WTC11 (cell line): ENCODE measurements at regions not wholly inside any gene's neighbourhood (a gene's known extent, or its start where the extent isn't known, plus 50 kb on each side); places are given as distances from the start of the nearest gene placed in this dataset.
A peak's percentile ranks its signal among the peaks of the same experiment; 100 is the strongest.

Experiments
- ATAC-seq: fragments of 200-7000 bp; cut with Tn5 transposase; 2 replicates; pipeline ENCODE4 v1.10.0; 2021; ENCODE audit warnings: mild to moderate bottlenecking, moderate library complexity
- CTCF ChIA-PET: fragments of 300-600 bp; sonication (Branson Sonifier 250); formaldehyde crosslinking; loops from one replicate; lab custom pipeline; 2021; ENCODE audit warnings: antibody characterized with exemption; lab: Charles Lee
- POLR2A ChIA-PET: fragments of 350-600 bp; sonication (Branson Sonifier 250); formaldehyde crosslinking; loops from one replicate; lab custom pipeline; 2021; ENCODE audit warnings: antibody characterized with exemption; lab: Charles Lee
- DNase-seq: peaks from one replicate; pipeline ENCODE4 v3.0.0; 2021; ENCODE audit warnings: low spot score
- H3K27ac Mint-ChIP-seq: 2 replicates; pipeline ENCODE4 v1.8.0; 2021; ENCODE audit warnings: mixed read lengths
- H3K27me3 Mint-ChIP-seq: 2 replicates; pipeline ENCODE4 v1.8.0; 2021; ENCODE audit warnings: low read depth, mild to moderate bottlenecking, moderate library complexity, mixed read lengths
- H3K36me3 Mint-ChIP-seq: 2 replicates; pipeline ENCODE4 v1.8.0; 2021; ENCODE audit warnings: mixed read lengths
- H3K4me1 Mint-ChIP-seq: 2 replicates; pipeline ENCODE4 v1.8.0; 2022; ENCODE audit warnings: mixed read lengths
- H3K4me3 Mint-ChIP-seq: 2 replicates; pipeline ENCODE4 v1.8.0; 2021; ENCODE audit warnings: mild to moderate bottlenecking, moderate library complexity, mixed read lengths
- H3K9me3 Mint-ChIP-seq: 2 replicates; pipeline ENCODE4 v1.8.0; 2021; ENCODE audit warnings: mixed read lengths
- ATF6 ChIP-seq: sonication (generic); formaldehyde crosslinking; IDR thresholded peaks from 2 replicates; pipeline ENCODE4 v1.8.1; 2023; ENCODE audit warnings: mild to moderate bottlenecking, missing genetic modification reagents
- CTCF ChIP-seq: fragments of 200-600 bp; IDR thresholded peaks from 2 replicates; pipeline ENCODE4 v1.8.0; 2022; ENCODE audit warnings: antibody characterized with exemption
- ETV6 ChIP-seq: sonication (generic); formaldehyde crosslinking; IDR thresholded peaks from 2 replicates; pipeline ENCODE4 v1.8.1; 2022; ENCODE audit warnings: mild to moderate bottlenecking, missing genetic modification reagents
- GTF2I ChIP-seq: fragments of 250-450 bp; sonication (Bioruptor Pico); conservative IDR thresholded peaks from 2 replicates; pipeline ENCODE4 v1.4.0; 2021; ENCODE audit warnings: mild to moderate bottlenecking
- STAT6 ChIP-seq: sonication (generic); formaldehyde crosslinking; conservative IDR thresholded peaks from 2 replicates; pipeline ENCODE4 v1.8.1; 2023; ENCODE audit warnings: mild to moderate bottlenecking, low read depth, missing genetic modification reagents, moderate library complexity
- ZNF317 ChIP-seq: sonication (generic); formaldehyde crosslinking; IDR thresholded peaks from 2 replicates; pipeline ENCODE4 v1.8.1; 2023; ENCODE audit warnings: low read depth, mild to moderate bottlenecking, moderate library complexity, missing genetic modification reagents, borderline replicate concordance
- ZNF423 ChIP-seq: fragments of 250-450 bp; sonication (Bioruptor Pico); IDR thresholded peaks from 2 replicates; pipeline ENCODE4 v2.1.2; 2022; ENCODE audit warnings: mild to moderate bottlenecking, moderate library complexity
- ZNF671 ChIP-seq: fragments of 250-450 bp; sonication (Bioruptor Pico); IDR thresholded peaks from 2 replicates; pipeline ENCODE4 v1.8.0; 2021; ENCODE audit warnings: mild to moderate bottlenecking
- TF ChIP-seq, protein P1 (sequence below): sonication (generic); formaldehyde crosslinking; IDR thresholded peaks from 2 replicates; pipeline ENCODE4 v1.8.1; 2023; ENCODE audit warnings: mild to moderate bottlenecking, missing genetic modification reagents, borderline replicate concordance
- TF ChIP-seq, protein P2 (sequence below): sonication (generic); formaldehyde crosslinking; IDR thresholded peaks from 2 replicates; pipeline ENCODE4 v1.8.0; 2022; ENCODE audit warnings: missing genetic modification reagents
- TF ChIP-seq, protein P3 (sequence below): sonication (generic); formaldehyde crosslinking; IDR thresholded peaks from 2 replicates; pipeline ENCODE4 v1.8.0; 2022; ENCODE audit warnings: mild to moderate bottlenecking, missing genetic modification reagents

- peak; percentile 92 for ATAC-seq
- CTCF ChIA-PET: no interaction called here
- no peak for DNase-seq
These were observed 675.2 kb upstream of the FRG1 start for GRCh38 chr4:189265515-189265914.

More at GRCh38 chr4:189265515-189265914, 675.2 kb upstream of the FRG1 start:
- TF ChIP-seq ZNF423 (no peak), ZNF317 (CRISPR knock-in tag) (no peak), ZNF671 (CRISPR knock-in tag) (no peak), STAT6 (CRISPR knock-in tag) (no peak), CTCF (no peak), GTF2I (CRISPR knock-in tag) (no peak), ETV6 (CRISPR knock-in tag) (no peak), ATF6 (CRISPR knock-in tag) (no peak)
- TF ChIP-seq, protein P1, sequence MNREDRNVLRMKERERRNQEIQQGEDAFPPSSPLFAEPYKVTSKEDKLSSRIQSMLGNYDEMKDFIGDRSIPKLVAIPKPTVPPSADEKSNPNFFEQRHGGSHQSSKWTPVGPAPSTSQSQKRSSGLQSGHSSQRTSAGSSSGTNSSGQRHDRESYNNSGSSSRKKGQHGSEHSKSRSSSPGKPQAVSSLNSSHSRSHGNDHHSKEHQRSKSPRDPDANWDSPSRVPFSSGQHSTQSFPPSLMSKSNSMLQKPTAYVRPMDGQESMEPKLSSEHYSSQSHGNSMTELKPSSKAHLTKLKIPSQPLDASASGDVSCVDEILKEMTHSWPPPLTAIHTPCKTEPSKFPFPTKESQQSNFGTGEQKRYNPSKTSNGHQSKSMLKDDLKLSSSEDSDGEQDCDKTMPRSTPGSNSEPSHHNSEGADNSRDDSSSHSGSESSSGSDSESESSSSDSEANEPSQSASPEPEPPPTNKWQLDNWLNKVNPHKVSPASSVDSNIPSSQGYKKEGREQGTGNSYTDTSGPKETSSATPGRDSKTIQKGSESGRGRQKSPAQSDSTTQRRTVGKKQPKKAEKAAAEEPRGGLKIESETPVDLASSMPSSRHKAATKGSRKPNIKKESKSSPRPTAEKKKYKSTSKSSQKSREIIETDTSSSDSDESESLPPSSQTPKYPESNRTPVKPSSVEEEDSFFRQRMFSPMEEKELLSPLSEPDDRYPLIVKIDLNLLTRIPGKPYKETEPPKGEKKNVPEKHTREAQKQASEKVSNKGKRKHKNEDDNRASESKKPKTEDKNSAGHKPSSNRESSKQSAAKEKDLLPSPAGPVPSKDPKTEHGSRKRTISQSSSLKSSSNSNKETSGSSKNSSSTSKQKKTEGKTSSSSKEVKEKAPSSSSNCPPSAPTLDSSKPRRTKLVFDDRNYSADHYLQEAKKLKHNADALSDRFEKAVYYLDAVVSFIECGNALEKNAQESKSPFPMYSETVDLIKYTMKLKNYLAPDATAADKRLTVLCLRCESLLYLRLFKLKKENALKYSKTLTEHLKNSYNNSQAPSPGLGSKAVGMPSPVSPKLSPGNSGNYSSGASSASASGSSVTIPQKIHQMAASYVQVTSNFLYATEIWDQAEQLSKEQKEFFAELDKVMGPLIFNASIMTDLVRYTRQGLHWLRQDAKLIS (CRISPR knock-in tag): no peak
- TF ChIP-seq, protein P2, sequence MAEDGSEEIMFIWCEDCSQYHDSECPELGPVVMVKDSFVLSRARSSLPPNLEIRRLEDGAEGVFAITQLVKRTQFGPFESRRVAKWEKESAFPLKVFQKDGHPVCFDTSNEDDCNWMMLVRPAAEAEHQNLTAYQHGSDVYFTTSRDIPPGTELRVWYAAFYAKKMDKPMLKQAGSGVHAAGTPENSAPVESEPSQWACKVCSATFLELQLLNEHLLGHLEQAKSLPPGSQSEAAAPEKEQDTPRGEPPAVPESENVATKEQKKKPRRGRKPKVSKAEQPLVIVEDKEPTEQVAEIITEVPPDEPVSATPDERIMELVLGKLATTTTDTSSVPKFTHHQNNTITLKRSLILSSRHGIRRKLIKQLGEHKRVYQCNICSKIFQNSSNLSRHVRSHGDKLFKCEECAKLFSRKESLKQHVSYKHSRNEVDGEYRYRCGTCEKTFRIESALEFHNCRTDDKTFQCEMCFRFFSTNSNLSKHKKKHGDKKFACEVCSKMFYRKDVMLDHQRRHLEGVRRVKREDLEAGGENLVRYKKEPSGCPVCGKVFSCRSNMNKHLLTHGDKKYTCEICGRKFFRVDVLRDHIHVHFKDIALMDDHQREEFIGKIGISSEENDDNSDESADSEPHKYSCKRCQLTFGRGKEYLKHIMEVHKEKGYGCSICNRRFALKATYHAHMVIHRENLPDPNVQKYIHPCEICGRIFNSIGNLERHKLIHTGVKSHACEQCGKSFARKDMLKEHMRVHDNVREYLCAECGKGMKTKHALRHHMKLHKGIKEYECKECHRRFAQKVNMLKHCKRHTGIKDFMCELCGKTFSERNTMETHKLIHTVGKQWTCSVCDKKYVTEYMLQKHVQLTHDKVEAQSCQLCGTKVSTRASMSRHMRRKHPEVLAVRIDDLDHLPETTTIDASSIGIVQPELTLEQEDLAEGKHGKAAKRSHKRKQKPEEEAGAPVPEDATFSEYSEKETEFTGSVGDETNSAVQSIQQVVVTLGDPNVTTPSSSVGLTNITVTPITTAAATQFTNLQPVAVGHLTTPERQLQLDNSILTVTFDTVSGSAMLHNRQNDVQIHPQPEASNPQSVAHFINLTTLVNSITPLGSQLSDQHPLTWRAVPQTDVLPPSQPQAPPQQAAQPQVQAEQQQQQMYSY: no peak
- TF ChIP-seq, protein P3, sequence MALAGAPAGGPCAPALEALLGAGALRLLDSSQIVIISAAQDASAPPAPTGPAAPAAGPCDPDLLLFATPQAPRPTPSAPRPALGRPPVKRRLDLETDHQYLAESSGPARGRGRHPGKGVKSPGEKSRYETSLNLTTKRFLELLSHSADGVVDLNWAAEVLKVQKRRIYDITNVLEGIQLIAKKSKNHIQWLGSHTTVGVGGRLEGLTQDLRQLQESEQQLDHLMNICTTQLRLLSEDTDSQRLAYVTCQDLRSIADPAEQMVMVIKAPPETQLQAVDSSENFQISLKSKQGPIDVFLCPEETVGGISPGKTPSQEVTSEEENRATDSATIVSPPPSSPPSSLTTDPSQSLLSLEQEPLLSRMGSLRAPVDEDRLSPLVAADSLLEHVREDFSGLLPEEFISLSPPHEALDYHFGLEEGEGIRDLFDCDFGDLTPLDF: no peak
- Mint-ChIP-seq H3K27me3 (peaks cover 3% of the 10 kb centered on the region; the same call in 1 of the 2 replicates), H3K36me3 (peaks cover 14% of the 10 kb centered on the region), H3K27ac (no peak overlapping the region), H3K4me1 (peaks cover 14% of the 10 kb centered on the region), H3K4me3 (no peak overlapping the region), H3K9me3 (peaks cover 22% of the 10 kb centered on the region)
- POLR2A ChIA-PET: no interaction called here
